ENCODE measurements at regions not wholly inside any gene's neighbourhood (a gene's known extent, or its start where the extent isn't known, plus 50 kb on each side); places are given as distances from the start of the nearest gene placed in this dataset.

- H3K36me3 ChIP-seq: no peaks in the 10 kb centered on the region
- no peak overlapping the region for H3K27ac ChIP-seq
- H3K4me3 ChIP-seq: no peak overlapping the region
- H3K9me3 ChIP-seq: no peaks in the 10 kb centered on the region
- H3K4me1 ChIP-seq: no peaks in the 10 kb centered on the region
- DNase-seq: no peak
- H3K27me3 ChIP-seq: no peaks in the 10 kb centered on the region
- TF ChIP-seq POLR2A (IDR thresholded peaks at IDR 0.05) (no peak), CTCF (IDR thresholded peaks at IDR 0.05) (no peak)
These were observed 350.8 kb downstream of the LRFN5 start for GRCh38 chr14:41957459-41957858.

Small RNA genes lying in the stretch of these regions (small RNA-seq; reads per million reads assigned to genes)
- gene AL163153.1 (0 reads per million in 2 donors), gene AL358913.1 (0 reads per million in 2 donors), gene AL442163.3 (0 reads per million in 2 donors)
